Activated CD4-positive, alpha-beta memory T cell treated with anti-CD3 and anti-CD28 coated beads, Interleukin-2, amount 10 ng/mL, durations not matched to agents 7 days and 5 days (primary cell): ENCODE measurements at regions not wholly inside any gene's neighbourhood (a gene's known extent, or its start where the extent isn't known, plus 50 kb on each side); places are given as distances from the start of the nearest gene placed in this dataset.

Experiments
- CTCF ChIA-PET: fragments of 350-600 bp; sonication (Branson Sonifier 250); formaldehyde crosslinking; loops from one replicate; lab custom pipeline; 2021; ENCODE audit warnings: antibody characterized with exemption, inconsistent platforms; lab: Charles Lee
- POLR2A ChIA-PET: fragments of 350-600 bp; sonication (Branson Sonifier 250); formaldehyde crosslinking; loops from one replicate; lab custom pipeline; 2021; ENCODE audit warnings: antibody characterized with exemption; lab: Charles Lee
- DNase-seq: peaks from one replicate; pipeline ENCODE4 v3.0.0-alpha.2; 2020
- H3K27ac Mint-ChIP-seq: one replicate; pipeline ENCODE4 v1.8.0; 2021; ENCODE audit warnings: mild to moderate bottlenecking, mixed read lengths
- H3K27me3 Mint-ChIP-seq: one replicate; pipeline ENCODE4 v1.8.0; 2021; ENCODE audit warnings: mixed read lengths
- H3K36me3 Mint-ChIP-seq: one replicate; pipeline ENCODE4 v1.8.0; 2021; ENCODE audit warnings: low read depth, mixed read lengths
- H3K4me1 Mint-ChIP-seq: one replicate; pipeline ENCODE4 v1.8.0; 2021; ENCODE audit warnings: mixed read lengths
- H3K4me3 Mint-ChIP-seq: one replicate; pipeline ENCODE4 v1.8.0; 2021; ENCODE audit warnings: mild to moderate bottlenecking, mixed read lengths
- H3K9me3 Mint-ChIP-seq: one replicate; pipeline ENCODE4 v1.8.0; 2021; ENCODE audit warnings: mixed read lengths

DNA sequence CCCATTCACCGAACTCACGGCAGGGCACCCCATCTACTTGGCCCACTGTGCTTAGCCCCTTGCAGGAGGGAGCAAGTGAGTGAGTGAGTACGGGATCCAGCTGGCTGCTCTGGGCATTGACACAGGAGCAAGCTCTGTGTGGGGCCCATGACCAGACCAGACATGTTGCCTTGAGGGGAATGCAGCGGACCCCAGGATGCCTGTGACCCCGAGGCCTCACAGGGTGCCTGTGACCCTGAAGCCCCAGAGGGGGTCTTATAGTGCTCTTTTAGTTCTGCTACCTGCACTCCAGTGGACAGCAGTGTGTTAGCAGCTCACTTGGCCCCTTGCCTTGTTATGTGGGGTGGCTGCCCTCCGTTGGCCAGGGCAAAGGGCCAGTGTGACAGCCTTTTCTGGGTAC is 255.8 kb downstream of the ETNK1 start:
- Mint-ChIP-seq H3K4me1 (no peaks in the 10 kb centered on the region), H3K27ac (no peak overlapping the region), H3K36me3 (no peaks in the 10 kb centered on the region), H3K4me3 (no peak overlapping the region), H3K9me3 (no peaks in the 10 kb centered on the region), H3K27me3 (no peaks in the 10 kb centered on the region)
- ChIA-PET POLR2A (no interaction called here), CTCF (no interaction called here)
- no peak for DNase-seq

DNA sequence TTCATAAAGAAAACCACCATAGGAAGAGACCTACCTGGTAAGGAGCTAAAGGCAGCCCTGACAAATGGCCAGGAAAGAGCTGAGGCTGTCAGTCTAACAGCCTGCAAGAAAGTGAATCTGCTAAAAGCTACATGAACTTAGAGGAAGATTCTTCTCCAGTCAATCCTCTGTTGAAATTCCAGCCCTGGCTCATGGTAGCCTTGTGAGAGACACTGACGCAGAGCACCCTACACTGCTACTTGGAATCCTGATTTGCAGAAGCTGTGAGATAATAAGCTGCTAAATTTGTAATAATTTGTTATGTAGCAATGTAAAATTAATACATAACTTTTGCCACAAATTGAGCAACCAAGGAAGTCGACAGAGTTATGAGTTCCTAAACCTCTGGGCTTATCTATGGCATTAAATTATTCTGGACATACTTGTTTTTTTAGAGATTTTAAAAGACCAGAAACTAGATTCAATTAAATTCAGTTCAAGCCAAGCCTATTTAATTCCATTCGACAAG is 257.0 kb downstream of the ETNK1 start:
- Mint-ChIP-seq H3K27me3 (no peaks in the 10 kb centered on the region), H3K4me1 (no peaks in the 10 kb centered on the region), H3K27ac (no peak overlapping the region), H3K4me3 (no peak overlapping the region), H3K36me3 (no peaks in the 10 kb centered on the region), H3K9me3 (no peaks in the 10 kb centered on the region)
- ChIA-PET POLR2A (no interaction called here), CTCF (no interaction called here)
- no peak for DNase-seq

DNA sequence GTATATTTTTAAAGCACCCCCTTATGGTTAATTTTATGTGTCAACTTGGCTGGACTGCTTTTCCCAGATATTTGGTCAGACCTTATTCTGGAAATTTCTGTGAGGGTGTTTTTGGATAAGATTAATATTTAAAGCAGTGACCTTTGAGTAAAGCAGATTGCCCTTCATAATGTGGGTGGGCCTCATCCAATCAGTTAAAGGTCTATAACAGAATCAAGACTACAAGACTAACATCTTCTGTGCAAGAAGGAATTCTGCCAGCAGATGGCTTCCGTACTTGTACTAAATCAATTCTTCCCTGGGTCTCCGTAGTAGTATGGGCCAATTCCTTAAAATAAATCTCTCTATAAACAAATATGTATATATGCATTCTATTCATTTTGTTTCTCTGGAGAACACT is 257.6 kb downstream of the ETNK1 start:
- CTCF ChIA-PET: no interaction called here
- DNase-seq: no peak
- Mint-ChIP-seq H3K9me3 (no peaks in the 10 kb centered on the region), H3K36me3 (no peaks in the 10 kb centered on the region), H3K4me3 (no peak overlapping the region), H3K27ac (no peak overlapping the region), H3K4me1 (no peaks in the 10 kb centered on the region), H3K27me3 (no peaks in the 10 kb centered on the region)
- POLR2A ChIA-PET: no interaction called here

DNA sequence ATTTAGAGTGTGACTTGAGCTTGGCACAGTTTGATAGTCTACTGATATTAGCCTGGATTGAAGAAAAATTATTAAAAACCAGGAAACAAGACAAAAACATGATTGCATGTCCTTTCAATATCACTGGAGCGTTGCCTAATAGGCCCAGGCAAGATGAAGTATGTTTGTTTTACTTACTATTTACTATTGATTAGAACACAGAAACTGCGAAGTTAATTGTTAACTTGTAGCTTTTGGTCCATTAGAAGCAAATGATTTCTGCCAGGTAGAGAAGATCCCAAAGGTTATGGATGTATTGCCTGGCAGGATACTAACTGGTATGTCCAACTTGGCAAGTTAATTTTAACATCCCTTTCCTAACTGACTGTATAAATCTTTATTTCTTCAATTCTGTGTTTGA is 268.9 kb downstream of the ETNK1 start:
- Mint-ChIP-seq H3K27me3 (no peaks in the 10 kb centered on the region), H3K9me3 (no peaks in the 10 kb centered on the region), H3K4me1 (no peaks in the 10 kb centered on the region), H3K4me3 (no peak overlapping the region), H3K36me3 (no peaks in the 10 kb centered on the region), H3K27ac (no peak overlapping the region)
- CTCF ChIA-PET: no interaction called here
- POLR2A ChIA-PET: no interaction called here
- no peak for DNase-seq

DNA sequence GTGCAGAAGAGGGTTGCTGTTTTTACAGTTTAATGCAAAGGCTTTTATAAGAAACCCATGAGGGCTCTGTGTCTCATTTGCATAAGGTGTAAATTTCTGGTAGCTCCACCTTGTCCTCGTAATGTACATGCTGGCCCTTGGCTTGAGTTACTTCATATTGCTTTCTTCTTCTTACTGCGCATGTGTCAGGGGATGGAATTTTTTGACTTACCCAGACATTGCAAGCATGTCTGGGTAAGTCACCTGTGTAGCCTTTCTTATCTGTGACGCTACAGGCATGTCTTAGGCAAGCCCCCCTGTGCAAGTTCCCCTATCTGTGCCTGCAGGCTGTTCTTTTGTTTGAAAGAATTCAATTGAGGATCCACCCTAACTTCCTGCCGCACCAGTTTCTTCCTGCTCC is 274.2 kb downstream of the ETNK1 start:
- peaks cover 4% of the 10 kb centered on the region for H3K9me3 Mint-ChIP-seq
- H3K27me3 Mint-ChIP-seq: no peaks in the 10 kb centered on the region
- H3K4me1 Mint-ChIP-seq: no peaks in the 10 kb centered on the region
- no peak overlapping the region for H3K27ac Mint-ChIP-seq
- POLR2A ChIA-PET: no interaction called here
- H3K4me3 Mint-ChIP-seq: no peak overlapping the region
- no peak for DNase-seq
- CTCF ChIA-PET: no interaction called here
- H3K36me3 Mint-ChIP-seq: no peaks in the 10 kb centered on the region

DNA sequence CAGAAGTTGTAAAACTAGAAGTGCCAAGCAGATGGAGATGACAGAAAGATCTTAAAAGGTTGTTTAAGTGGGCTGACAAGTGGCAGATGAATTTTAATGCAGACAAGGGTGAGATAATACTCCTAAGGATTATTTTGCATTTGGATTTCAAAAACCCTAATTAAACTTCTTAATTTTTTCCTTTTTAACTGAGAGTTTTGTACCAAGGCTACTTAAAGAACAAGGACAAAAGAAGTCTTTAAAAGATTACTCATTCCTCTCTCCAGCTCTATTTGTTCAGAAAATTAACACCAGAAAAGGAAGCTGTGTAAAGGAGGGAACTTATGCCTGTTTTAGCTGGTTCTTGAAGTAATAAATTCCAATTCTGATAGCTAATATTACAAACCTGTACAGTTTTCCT is 275.4 kb downstream of the ETNK1 start:
- peaks cover 4% of the 10 kb centered on the region for H3K9me3 Mint-ChIP-seq
- DNase-seq: no peak
- H3K4me3 Mint-ChIP-seq: no peak overlapping the region
- no peak overlapping the region for H3K27ac Mint-ChIP-seq
- H3K27me3 Mint-ChIP-seq: no peaks in the 10 kb centered on the region
- no peaks in the 10 kb centered on the region for H3K36me3 Mint-ChIP-seq
- ChIA-PET CTCF (no interaction called here), POLR2A (no interaction called here)
- H3K4me1 Mint-ChIP-seq: no peaks in the 10 kb centered on the region

DNA sequence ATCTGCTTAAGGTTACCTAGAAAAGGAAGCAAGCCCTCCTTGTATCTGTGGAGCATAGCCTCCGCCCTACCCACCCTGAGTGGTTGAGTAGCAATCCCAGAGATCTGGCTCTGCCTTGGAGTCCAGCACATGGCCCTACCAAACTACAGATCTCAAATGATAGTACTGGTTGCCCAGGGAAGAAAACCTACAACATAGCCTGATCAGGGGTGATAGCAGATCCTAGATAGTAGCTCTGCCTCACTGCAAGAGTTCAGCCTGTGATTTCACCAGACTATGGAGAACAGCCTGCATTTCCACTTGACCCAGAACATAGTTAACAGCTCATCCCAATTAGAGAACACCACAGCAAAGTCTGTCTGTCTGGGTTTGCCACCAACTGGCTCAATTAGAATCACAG is 279.5 kb downstream of the ETNK1 start:
- Mint-ChIP-seq H3K27me3 (no peaks in the 10 kb centered on the region), H3K4me1 (no peaks in the 10 kb centered on the region), H3K27ac (no peak overlapping the region), H3K9me3 (peaks cover 4% of the 10 kb centered on the region), H3K36me3 (no peaks in the 10 kb centered on the region), H3K4me3 (no peak overlapping the region)
- ChIA-PET POLR2A (no interaction called here), CTCF (no interaction called here)
- DNase-seq: no peak

DNA sequence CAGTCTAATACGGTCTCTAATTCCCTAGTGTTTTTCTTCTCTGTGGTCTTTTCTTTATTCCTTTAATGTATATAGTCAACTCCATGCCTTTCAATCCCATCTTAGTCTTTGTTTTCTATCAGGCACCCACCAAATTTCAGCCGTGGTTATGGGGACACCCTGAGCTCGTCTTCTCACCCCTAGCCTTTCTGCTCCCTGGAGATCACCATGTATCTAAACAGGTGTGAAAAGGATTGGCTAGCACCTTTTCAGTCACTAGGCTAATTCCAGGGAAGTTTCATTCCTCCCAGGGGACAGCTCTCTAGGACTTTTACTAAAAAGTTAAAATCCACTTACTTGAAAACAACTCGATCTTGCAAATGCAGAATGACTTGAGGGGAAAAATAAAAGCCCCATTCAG is 291.3 kb downstream of the ETNK1 start:
- no peaks in the 10 kb centered on the region for H3K36me3 Mint-ChIP-seq
- no peaks in the 10 kb centered on the region for H3K27me3 Mint-ChIP-seq
- no peak overlapping the region for H3K27ac Mint-ChIP-seq
- ChIA-PET POLR2A (no interaction called here), CTCF (no interaction called here)
- no peaks in the 10 kb centered on the region for H3K9me3 Mint-ChIP-seq
- H3K4me3 Mint-ChIP-seq: no peak overlapping the region
- no peaks in the 10 kb centered on the region for H3K4me1 Mint-ChIP-seq
- no peak for DNase-seq

DNA sequence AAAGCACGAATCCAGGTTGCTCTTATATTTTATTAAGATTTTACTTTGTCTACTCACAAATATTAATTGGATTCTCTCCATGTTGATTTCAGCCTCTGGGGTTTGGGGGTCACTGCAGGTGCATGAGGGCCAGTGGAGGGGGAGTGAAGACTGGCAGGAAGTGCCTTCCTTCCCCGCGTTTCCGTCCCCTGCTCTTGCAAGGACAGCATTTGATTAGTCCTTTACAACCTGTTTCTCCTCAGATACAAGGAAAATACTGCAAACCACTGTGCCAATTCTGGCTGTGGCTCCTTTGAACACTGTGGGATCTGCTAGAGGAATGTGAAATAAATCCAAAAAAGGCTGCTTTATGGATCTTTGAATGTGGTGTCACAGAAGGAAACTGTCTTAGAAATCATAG is 291.8 kb downstream of the ETNK1 start:
- Mint-ChIP-seq H3K9me3 (no peaks in the 10 kb centered on the region), H3K36me3 (no peaks in the 10 kb centered on the region), H3K4me3 (no peak overlapping the region), H3K27me3 (no peaks in the 10 kb centered on the region), H3K4me1 (no peaks in the 10 kb centered on the region), H3K27ac (no peak overlapping the region)
- ChIA-PET POLR2A (no interaction called here), CTCF (no interaction called here)
- DNase-seq: no peak

DNA sequence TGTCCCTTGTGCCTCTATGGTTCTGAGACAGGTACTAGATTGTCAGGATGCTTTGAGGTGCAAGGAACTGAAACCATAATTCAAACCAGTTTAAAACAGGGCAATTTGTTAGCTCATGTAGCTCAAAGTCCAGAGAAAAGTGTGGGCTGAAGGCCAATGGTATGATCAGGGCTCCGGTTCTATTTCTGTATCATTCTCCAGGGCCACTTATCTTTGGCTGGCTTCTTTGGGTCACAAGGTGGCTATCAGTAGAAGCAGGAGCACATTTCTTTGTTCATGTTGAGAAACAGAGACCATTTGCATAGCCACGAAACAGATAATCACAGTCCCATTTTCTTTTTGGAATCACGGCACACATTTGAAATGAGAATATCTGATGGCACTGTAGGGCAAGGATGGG is 294.9 kb downstream of the ETNK1 start:
- H3K4me1 Mint-ChIP-seq: no peaks in the 10 kb centered on the region
- H3K27ac Mint-ChIP-seq: no peak overlapping the region
- POLR2A ChIA-PET: no interaction called here
- DNase-seq: no peak
- CTCF ChIA-PET: interaction anchor here (0.6 kb wide), 1 partner anchor 83 kb away, joined by 4 read pairs; no protein-coding TSS in a partner anchor
- no peaks in the 10 kb centered on the region for H3K36me3 Mint-ChIP-seq
- no peaks in the 10 kb centered on the region for H3K27me3 Mint-ChIP-seq
- H3K4me3 Mint-ChIP-seq: no peak overlapping the region
- no peaks in the 10 kb centered on the region for H3K9me3 Mint-ChIP-seq

DNA sequence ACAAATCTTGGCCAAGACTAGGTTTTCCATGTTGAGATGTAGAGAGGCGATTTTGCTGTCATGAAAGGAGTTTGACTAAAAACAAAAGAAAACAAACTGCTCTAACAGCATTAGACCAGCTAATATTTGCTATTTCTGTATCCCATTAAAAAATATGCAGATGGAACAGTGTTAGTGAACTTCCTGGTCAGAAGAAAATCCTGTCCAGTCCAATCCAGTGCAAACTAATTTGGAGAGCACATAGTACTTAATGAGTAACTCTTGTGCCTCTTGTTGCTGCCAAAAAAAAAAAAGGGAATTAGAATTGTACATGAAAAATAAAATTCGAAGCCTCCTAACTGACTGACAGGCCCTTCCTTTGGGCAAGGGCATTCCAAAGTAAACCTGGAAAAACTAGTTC is 298.8 kb downstream of the ETNK1 start:
- H3K36me3 Mint-ChIP-seq: no peaks in the 10 kb centered on the region
- H3K4me1 Mint-ChIP-seq: no peaks in the 10 kb centered on the region
- no peaks in the 10 kb centered on the region for H3K9me3 Mint-ChIP-seq
- POLR2A ChIA-PET: no interaction called here
- CTCF ChIA-PET: no interaction called here
- no peak overlapping the region for H3K4me3 Mint-ChIP-seq
- H3K27ac Mint-ChIP-seq: no peak overlapping the region
- no peak for DNase-seq
- H3K27me3 Mint-ChIP-seq: no peaks in the 10 kb centered on the region

DNA sequence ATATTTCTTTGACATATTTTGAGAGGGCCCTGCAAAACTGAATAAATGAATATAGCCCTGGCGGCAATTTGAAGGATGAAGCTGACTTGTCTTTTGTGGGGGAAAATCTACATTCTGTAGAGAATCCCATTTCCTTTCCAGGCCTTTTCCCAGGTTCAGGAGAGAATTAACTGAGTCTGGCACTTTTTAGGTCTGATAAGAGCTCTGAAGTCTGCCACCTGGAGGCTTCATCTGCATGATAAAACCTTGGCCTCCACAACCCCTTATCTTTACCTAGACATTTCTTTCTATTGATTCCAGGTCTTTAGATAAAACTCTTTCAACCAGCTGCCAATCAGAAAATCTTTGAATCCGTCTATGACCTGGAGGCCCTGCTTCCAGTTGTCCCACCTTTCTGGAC is 299.4 kb downstream of the ETNK1 start:
- Mint-ChIP-seq H3K27ac (no peak overlapping the region), H3K9me3 (no peaks in the 10 kb centered on the region), H3K27me3 (no peaks in the 10 kb centered on the region), H3K4me1 (no peaks in the 10 kb centered on the region), H3K4me3 (no peak overlapping the region), H3K36me3 (no peaks in the 10 kb centered on the region)
- DNase-seq: no peak
- CTCF ChIA-PET: no interaction called here
- POLR2A ChIA-PET: no interaction called here

DNA sequence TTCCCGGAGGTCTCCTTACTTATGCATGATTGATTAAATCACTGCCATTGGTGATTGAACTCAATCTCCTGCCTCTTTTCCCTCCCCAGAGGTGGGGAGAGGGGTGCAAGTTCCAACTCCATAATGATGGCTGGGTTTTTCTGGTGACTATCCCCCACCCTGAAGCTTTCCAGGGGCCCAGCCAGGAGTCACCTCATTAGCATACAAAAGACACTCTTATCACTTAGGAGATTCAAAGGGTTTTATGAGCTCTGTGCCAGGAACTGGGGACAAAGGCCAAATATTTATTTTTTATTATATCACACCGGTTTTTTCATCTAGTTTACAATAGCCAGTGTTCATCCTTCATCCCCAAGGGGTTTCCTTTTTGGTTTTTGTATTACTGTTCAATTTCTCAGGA is 300.7 kb downstream of the ETNK1 start:
- H3K4me3 Mint-ChIP-seq: no peak overlapping the region
- H3K36me3 Mint-ChIP-seq: no peaks in the 10 kb centered on the region
- DNase-seq: no peak
- H3K9me3 Mint-ChIP-seq: no peaks in the 10 kb centered on the region
- ChIA-PET CTCF (no interaction called here), POLR2A (no interaction called here)
- H3K27me3 Mint-ChIP-seq: no peaks in the 10 kb centered on the region
- no peaks in the 10 kb centered on the region for H3K4me1 Mint-ChIP-seq
- H3K27ac Mint-ChIP-seq: no peak overlapping the region

DNA sequence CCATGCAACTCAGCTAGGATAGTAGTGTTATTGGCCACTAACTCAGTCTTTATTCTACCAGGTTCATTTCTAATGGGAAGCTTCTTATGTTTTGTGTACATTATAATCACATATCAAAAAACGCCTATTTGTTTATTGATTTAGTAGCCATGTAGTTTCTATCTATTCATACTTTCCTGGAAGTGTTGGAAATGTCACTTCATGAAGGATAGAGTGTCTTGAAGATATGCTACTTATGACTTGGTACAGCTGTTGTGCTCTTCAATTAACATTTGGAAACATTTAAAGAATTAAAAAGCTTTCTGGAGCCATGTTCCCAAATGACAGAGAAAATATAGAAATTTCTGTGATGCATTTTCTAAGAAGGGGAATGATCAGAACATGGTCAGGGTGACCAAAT is 307.5 kb downstream of the ETNK1 start:
- no peak for DNase-seq
- H3K27me3 Mint-ChIP-seq: no peaks in the 10 kb centered on the region
- H3K4me3 Mint-ChIP-seq: no peak overlapping the region
- ChIA-PET CTCF (no interaction called here), POLR2A (no interaction called here)
- no peaks in the 10 kb centered on the region for H3K36me3 Mint-ChIP-seq
- no peaks in the 10 kb centered on the region for H3K9me3 Mint-ChIP-seq
- no peaks in the 10 kb centered on the region for H3K4me1 Mint-ChIP-seq
- H3K27ac Mint-ChIP-seq: no peak overlapping the region

DNA sequence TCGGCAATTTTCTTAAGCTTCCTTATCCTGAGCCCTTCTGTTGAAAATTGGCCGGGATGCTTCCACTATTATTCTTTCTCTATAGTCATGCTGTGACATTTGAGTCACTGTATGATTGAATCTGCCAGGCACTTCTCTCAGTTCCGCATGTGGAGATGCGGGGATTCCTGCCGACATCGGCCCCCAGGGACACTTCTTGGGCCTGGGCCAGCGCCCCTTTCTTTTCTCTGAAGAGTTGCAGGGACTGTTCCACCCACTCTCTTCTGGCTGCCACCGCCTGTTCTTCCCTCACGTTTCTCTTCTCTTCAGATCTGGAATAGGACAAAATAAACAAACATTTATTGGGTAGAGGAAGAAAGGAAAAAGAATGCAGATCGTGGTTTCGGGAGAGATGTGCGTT is 310.1 kb downstream of the ETNK1 start:
- POLR2A ChIA-PET: no interaction called here
- H3K4me1 Mint-ChIP-seq: no peaks in the 10 kb centered on the region
- H3K36me3 Mint-ChIP-seq: no peaks in the 10 kb centered on the region
- peaks cover 2% of the 10 kb centered on the region for H3K9me3 Mint-ChIP-seq
- no peaks in the 10 kb centered on the region for H3K27me3 Mint-ChIP-seq
- no peak overlapping the region for H3K4me3 Mint-ChIP-seq
- H3K27ac Mint-ChIP-seq: no peak overlapping the region
- CTCF ChIA-PET: no interaction called here
- DNase-seq: no peak
